H1 (cell line): ENCODE measurements at regions not wholly inside any gene's neighbourhood (a gene's known extent, or its start where the extent isn't known, plus 50 kb on each side); places are given as distances from the start of the nearest gene placed in this dataset.

Experiments
- CHD7 ChIP-seq: fragments of 300-600 bp; sonication (generic); IDR thresholded peaks from 2 replicates; pipeline ENCODE4 v1.7.1; 2012; ENCODE audit warnings: low read length, moderate library complexity, mild to moderate bottlenecking, inconsistent platforms; ENCODE audit not compliant: insufficient replicate concordance

GRCh38 chr5:167992868-167993267 is 298.6 kb upstream of the WWC1 start (continued):
- no peak for TF ChIP-seq CHD7
